Activated T-cell treated with anti-CD3 and anti-CD28 coated beads for 1 hour (primary cell): ENCODE measurements at regions not wholly inside any gene's neighbourhood (a gene's known extent, or its start where the extent isn't known, plus 50 kb on each side); places are given as distances from the start of the nearest gene placed in this dataset.

Source experiments
- DNase-seq: peaks from one replicate; pipeline ENCODE4 v3.0.0-alpha.2; 2020; ENCODE audit warnings: low read depth

DNA sequence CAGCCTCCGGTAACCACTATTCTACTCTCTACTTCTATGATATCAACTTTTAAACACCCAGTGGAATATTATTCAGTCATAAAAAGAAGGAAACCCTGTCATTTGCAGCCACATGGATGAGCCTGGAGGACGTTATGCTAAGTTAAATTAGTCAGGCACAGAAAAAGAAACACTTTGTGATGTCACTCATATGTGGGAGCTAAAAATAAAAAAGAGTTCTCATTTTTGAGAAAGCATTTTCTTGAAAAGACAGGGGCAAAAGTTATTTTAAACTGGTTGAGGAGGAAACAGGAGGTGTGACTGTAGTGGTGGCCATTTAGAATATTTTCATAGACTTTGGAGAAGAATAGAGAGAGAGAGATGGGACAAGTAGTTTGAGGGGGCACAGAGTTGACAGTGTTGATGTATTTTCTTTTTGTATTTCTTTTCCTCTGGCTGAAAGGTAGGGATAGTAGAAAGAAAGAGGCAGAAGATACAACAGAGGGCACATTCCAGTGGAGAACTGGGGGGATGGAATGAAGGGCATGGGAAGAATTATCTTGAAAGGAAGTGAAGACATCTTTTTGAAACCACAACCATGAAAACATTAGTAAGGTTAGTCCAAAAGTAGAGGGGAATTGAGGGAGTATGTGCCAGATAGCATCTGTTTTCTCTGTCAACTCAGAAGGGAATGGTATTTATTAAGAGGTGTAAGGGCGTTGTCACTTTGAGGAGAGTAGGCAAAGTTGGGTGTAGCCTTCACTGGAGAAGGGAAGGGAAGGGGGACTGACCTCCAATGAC lies 181.3 kb upstream of the GMDS start:
- no peak for DNase-seq

DNA sequence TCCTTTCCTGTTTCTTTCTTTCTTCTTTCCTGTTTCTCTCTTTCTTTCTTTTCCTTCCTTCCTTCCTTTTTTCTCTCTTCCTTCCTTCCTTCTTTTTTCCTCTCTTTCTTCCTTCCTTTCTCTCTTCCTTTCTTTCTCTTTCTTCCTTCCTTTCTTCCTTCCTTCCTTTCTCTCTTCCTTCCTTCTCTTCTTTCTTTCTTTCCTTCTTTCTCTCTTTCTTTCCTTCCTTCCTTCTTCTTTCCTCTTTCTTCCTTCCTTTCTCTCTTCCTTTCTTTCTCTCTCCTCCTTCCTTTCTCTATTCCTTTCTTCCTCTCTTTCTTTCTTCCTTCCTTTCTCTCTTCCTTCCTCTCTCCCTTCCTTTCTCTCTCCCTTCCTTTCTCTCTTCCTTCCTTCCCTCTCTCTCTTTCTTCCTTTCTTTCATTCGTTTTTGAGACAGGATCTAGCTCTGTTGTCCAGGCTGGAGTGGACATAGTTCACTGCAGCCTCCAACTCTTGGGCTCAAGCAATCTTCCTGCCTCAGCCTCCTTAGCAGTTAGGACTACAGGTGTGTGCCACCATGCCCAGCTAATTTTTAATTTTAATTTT lies 170.8 kb upstream of the GMDS start:
- no peak for DNase-seq

DNA sequence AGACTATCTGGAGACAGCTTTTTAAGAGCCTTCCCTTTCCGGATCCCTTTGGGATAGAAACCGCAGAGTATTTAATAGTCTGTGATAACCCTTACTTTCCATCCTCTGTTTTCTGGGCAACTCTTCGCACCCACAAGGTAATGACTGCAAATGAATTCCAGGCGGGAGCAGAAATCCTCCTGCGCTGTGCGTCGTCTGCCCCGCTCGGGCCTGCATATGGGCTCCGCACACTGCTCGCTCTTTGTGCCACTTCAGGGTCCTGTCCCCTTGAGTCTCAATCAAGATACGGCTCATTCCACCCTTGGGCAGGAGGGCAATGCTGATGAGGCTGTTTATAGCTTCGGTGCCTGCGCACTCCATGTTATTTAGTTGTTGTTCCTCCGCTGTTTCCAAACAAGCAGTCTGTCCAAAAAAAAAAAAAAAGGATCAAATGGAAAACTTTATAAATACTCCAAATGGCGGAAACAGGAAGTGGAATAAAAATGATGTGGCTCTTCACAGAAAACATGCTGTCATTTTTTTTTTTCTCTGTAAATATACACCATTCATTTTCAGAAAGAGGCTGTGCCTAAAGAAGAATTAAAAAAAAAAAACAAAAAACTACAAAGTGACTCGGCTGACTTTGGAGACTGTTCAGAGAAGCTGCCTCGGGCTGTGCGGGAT lies 169.6 kb upstream of the GMDS start:
- DNase-seq = no peak

DNA sequence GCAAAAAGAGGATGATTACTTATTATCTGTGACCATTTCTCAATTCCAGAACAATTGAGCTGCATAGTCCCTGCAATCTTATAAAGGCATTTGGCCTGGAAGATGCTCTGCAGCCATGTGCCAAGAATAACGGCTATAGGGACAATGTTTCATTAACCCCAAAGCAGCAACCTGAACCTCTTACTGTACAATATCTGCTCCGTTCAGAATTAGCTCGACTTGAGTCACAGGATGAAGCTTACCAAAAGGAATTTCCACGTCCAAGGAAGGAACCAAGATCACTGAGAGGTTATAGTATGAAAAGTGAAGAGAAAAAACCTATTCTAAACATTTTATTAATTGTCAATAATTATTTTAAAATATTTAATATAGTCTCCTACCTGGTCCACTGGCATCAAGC lies 167.3 kb upstream of the GMDS start:
- DNase-seq = no peak

DNA sequence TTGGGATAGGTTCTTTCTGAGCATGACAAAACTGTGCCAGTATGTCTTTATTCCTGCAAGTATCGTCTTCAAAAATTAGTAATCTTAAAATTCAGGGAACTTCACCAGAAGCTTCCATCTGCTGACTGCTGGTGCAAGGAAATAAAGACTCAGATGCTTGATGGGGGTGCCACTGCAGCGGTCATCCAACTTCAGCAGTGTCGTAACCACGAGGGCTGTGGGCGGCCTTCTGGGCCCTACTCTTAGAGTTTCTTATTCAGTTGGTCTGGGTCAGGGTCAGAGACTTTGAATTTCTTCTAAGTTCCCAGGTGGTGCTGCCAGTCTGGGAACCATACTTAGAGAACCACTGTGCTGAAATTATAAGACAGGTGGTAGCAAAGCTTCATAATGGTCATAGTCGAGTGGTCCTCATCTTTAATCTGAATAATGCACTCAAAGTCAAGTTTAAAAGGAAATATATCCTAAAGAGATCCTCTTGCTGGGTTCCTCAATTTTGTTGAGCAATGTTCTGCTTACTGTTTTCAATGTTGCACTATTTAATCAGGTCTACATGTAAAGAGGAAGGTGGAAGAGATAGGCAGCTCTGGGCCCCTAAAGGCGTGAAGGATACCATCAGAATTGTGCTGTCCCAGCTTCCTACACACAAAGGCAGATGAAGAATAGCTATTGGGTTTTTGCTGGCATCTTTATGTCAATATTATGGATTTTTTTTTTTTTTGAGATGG lies 165.4 kb upstream of the GMDS start:
- DNase-seq = no peak

DNA sequence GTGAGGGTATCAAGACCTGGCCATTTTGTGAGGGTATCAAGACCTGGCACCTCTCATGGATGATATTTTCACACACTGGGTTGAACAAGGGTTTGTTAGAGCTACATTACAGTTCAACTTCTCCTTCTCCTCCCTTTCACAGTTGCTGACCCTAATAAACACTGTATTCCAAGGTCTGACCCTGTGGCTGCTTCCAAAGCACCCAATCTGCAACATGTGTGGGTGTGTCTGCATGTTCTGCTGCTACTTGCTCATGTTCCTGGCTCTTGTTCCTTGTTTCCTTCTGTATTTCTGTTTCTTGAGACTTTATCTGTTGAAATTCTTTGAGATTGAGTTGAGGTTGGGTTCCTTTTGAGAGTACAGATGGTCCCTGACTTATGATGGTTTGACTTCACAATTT lies 162.1 kb upstream of the GMDS start:
- no peak for DNase-seq

DNA sequence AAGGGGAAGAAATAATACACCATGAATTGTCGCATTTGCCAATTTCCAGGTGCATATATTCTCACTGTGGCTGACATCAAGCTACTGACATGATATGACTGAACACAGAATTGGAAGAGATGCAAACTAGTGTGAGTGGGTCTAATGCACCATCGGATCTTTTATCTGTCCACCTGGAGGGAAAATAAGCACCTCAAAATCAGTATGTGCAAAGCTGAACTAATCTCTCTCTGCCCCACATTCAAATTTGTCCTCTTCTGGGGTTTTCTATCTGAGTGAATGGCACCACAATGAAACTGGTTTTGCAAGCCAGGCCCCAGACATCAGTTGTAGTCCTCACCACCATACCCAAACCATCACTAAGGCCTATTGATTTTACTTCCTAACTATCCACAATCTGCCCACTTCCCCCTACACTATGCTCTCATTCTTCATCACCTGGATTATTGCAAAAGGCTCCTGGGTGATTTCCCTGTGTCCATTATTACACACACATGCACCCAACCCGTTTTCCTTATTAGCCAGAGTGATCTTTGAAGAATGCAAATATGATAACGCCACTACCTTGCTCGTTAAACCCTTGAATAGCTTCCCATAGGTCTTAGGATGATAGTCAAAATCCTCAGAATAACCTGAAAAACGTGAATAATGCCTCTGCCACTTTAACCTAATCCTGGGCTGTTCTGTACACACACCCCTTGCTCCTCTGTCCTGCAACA lies 159.0 kb upstream of the GMDS start:
- DNase-seq = no peak

DNA sequence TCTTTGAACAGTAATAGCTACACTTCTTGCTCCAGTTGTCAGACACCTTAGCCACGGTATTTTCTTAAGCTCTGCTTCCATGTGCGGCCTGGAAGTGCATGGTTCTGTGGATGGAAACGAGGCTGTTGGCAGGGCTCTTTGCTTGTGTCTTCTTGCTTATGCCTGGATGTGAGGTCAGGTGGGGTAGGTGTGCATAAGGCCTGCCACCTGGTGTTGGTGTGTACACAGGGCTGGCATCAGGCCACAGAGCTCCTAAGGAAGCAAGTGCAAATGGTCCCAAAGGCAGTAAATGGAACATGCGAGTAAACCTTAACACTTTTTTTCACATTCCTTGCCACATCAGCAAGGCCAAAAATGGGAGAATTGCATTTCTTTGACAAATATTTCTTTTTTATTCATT lies 158.1 kb upstream of the GMDS start:
- no peak for DNase-seq

DNA sequence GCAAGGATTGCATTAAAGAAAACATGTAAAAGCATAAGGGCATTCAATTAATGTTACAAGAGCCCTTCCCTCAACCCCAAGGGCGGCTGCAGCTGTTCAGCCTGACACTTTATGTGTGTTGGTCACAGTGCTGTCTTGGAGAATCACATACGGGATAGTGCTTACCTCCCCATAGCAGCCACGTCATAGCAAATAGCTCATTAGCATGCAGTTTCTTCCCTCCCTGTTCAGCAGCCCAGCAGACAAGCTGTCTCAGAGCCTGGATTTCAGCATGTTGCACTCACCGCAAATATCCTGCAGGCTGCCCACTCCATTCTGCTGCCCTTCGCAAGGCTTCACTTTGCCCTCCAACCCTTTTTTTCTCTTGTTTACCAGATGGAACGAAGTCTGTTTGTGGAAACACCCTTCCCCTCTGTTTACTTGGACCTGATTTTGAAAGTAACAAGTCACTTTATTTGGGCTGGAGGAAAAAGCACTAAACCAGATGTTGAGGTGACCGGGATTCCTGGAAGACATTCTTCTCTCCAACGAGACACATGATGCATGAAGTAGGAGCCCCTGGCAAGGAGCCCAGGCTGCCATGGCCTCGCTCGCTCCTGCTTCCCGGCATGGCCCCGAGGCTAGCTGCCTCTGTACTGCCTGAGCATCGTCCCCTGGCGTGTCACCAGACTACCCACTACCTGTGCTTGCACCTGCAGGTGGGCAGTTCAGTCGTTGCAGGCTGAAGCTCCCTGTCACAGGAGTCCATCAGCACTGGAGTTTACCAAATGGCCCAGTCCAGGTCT lies 151.6 kb upstream of the GMDS start:
- DNase-seq = no peak

DNA sequence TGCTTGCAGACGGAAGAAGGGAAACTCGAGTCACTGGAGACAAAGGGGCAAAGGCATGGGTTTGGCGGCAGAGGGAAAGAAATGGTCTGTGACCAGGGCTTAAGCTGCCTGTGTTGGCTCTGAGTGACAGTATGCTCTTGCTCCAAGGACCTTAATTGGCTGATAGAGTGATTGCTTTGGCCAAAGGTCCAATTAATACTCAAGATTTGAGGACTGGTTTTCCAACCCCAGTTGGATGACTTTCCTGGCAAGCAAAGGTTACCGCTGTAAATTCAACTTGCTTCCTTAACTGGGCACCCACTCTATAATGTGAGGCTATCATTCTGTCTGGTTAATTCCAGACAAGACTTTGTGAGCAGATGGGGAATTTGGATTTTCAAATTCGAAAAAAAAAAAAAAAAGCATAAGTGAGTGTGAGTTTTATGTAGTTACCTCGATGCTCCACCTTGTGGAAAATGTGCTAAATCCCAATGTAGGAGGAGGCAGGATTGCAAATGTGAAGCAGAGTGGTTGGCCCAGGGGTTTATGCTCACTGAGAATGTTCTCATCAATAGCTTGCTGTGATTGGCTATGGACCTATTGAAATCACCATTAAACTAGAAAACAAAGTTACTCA lies 150.7 kb upstream of the GMDS start:
- DNase-seq = no peak

DNA sequence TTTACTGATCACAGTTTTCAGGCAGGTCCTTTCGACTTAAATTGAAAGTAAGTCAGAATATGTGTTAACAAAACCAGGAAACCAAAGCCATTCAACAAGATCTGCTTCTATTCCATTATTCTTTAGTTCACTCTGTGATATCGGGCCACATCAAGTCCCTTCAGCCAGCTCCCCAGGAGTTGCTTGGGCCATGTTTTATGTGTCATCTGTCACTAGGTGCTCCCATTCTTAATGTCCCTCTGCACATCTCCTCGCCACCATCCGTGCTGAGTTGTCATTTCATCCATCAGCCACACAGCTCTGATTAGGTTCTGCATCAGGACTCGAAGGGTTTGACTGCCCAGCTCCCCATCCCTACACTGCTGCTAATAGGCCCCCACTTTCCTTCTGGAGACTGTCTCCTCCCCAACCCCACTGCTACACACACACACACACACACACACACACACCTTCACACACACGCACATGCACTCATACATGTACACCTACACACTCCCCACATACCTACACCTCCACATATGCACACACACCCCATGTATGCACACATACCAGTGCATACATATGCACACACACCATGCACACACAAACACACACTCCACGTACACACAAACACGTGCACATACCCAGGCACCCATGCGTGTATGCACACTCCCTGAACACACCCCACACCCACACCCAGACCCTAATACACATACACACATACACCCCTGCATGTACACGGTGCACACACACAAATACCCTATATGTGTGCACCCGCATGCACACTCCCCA lies 143.3 kb upstream of the GMDS start:
- no peak for DNase-seq

DNA sequence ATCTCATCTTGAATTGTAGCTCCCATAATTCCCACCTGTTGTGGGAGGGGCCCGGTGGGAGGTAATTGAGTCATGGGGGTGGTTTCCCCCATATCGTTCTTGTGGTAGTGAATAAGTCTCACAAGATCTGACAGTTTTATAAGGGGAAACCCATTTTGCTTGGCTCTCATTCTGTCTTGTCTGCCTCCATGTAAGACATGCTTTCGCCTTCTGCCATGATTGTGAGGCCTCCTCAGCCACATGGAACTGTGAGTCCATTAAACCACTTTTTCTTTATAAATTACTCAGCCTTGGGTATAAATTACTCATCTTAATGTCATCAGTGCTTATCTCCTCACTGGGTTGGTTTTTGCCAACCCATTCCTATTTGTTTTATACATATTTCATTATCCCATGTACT lies 142.0 kb upstream of the GMDS start:
- DNase-seq = no peak

DNA sequence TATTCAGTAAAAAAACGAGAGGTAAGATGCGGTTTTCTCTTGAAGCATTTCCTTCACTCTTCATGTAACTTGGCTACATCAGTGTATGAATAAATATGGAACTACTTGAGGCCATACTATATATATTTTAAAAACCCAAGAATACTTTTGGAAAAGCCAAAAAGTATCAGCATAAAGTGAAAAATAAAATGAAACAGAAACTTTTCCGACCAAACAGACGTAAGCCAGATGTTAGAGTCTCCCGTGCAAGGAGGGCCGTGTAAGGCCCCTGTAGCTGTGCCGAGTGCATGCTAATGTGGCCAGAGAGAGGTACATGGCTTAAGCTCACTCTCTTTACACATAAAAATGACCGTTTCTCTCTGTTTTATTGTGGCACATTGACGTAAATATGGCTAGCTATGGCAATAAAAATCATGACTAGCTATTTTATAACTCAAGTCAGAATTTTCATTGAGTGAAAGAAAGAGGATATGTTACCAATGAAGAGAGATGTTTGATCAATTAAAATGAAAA lies 140.1 kb upstream of the GMDS start:
- no peak for DNase-seq

DNA sequence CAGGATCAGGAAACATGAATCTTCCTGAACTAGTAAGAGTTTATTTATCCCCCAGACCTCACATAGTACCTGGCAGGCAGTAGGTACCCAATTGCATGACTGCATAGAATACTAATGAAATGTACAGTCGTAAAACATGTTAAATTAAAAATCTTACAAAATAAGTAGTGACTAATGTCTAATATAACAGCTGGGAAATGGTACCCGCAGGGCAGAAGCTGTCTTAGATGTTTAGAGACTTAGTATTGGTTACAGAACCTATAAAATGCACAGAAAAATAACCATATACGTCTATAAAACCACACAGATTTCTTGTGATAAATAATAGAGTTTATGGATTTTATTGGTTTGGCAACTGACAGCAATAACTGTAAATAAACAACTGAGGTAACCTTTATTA lies 139.1 kb upstream of the GMDS start:
- no peak for DNase-seq

DNA sequence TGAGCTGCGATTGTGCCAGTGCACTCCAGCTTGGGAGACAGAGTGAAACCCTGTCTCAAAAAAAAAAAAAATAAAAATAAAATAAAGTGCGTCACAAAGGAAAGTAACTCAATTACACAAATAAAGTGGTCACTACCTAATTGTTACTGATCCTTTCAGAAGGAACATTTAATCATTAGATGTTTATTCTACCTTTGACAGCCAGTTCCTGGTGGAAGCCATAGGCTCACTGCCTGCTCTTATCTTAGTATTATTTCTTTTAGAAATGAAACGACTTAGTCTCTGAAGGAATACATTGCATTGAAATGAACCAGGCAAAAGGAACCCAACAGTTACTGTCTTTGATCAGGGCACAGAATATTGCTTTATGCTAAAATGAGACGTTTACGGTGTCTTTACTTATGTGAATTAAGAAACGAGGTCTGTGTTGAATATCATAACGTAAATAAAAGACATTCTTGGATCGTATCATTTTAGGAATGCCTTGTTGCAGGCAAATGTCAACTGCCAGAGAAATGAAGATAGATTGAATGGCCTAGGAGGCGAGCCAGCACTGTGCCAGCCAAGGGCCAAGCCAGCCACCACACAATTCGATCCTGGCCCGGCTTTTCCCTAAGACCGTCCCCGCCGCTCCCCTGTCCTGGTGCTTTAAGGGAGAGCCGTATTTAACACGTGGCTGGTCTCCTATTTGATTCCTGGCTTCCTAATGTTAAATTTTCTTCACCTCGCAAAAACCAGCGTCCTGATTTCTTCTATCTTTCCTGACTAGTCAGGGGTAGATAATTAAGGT lies 136.7 kb upstream of the GMDS start:
- no peak for DNase-seq

DNA sequence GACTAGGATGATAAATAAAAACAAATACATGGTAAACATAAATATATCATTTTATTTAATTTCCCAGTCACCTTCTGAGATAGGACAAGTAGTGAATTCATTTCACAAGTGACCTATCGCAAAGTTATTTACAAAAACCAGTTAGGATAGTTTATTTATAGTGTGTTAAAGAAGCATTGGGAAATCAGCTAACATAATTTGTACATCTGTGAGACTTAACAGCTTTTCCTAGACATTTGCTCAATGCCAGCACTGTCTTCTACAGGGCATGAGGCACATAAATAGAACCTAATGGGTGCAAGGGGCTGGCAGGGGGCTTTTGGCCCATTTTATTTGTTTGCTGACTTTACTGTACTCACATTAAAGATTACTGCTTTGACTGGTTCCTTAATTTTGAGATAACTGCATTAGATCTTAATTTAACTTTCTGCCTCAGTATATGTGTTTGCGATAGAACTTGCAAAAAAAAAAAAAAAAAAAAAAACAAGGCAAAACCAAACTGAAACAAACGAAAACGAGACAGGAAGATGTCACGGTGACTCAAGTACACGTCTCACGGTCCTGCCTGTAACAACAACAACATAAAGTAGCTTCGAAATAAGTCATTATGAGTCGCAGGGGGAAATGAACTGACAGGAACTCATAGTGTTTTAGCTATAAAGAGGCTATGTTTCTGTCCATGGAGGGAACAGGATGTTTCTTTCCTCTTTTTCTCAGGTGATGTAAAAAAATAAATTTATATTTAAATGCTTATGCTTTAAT lies 133.7 kb upstream of the GMDS start:
- no peak for DNase-seq

DNA sequence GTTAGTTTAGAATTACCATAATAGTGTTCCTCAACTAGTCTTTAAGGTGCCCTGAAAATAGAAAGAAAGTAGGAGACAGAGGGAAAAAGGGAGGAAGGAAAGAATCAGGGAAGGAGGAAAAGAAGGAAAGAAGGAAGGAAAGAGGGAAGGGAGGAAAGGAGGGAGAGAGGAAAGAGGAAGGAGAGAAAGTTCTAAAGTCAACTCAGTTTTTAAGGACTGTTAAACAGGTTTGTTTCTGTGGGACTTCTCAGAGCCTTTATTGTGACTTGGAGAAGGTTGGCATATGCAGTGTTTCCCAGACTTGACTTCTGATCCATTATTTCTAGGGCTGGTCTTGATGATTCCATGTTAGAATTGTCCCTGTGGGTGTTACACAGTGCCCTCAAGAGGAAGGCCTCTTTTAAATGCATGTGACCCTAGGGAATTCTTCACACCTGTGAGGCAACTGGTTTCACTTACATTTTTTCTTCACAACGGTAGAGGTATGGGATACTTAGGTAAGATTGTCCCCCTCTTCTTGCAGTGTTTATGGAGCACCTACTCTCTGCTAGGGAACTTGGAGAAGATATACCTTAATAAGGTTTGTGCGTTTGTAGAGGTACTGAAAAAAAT lies 132.7 kb upstream of the GMDS start:
- DNase-seq = no peak
